ENCODE measurements at regions not wholly inside any gene's neighbourhood (a gene's known extent, or its start where the extent isn't known, plus 50 kb on each side); places are given as distances from the start of the nearest gene placed in this dataset.
A peak's percentile ranks its signal among the peaks of the same experiment; 100 is the strongest.

GRCh38 chr21:41086569-41086968 is 81.4 kb upstream of the BACE2 start:
- no peak for DNase-seq

GRCh38 chr21:41090981-41091380 is 77.0 kb upstream of the BACE2 start:
- DNase-seq = no peak

GRCh38 chr21:41091616-41092015 is 76.3 kb upstream of the BACE2 start:
- DNase-seq = no peak

GRCh38 chr21:41092312-41092711 is 75.6 kb upstream of the BACE2 start:
- DNase-seq = no peak

GRCh38 chr21:41095983-41096382 is 72.0 kb upstream of the BACE2 start:
- no peak for DNase-seq

GRCh38 chr21:41098076-41098475 is 69.9 kb upstream of the BACE2 start:
- DNase-seq = no peak

GRCh38 chr21:41098481-41099042 is 69.4 kb upstream of the BACE2 start:
- no peak for DNase-seq

GRCh38 chr21:41100826-41101550 is 67.0 kb upstream of the BACE2 start:
- no peak for DNase-seq

- DNase-seq = no peak
Observed at GRCh38 chr21:41102281-41102680, 65.7 kb upstream of the BACE2 start.

GRCh38 chr21:41107602-41108001 is 60.4 kb upstream of the BACE2 start:
- DNase-seq = peak; percentile 41

- peak; percentile 20 for DNase-seq
Observed at GRCh38 chr21:41108668-41109585, 59.0 kb upstream of the BACE2 start.

- DNase-seq = peak; percentile 28
Observed at GRCh38 chr21:41110161-41110560, 57.8 kb upstream of the BACE2 start.

- DNase-seq = no peak
Observed at GRCh38 chr21:41110664-41111063, 57.3 kb upstream of the BACE2 start.

- DNase-seq = peak; percentile 17
Observed at GRCh38 chr21:41111681-41112080, 56.3 kb upstream of the BACE2 start.

- peak; percentile 97 for DNase-seq
Observed at GRCh38 chr21:41112740-41113692, 54.9 kb upstream of the BACE2 start.

- DNase-seq = no peak
Observed at GRCh38 chr21:41115851-41116250, 52.1 kb upstream of the BACE2 start.

Measured in islet precursor cell (in vitro differentiated cells).